H9 (cell line): ENCODE measurements at regions not wholly inside any gene's neighbourhood (a gene's known extent, or its start where the extent isn't known, plus 50 kb on each side); places are given as distances from the start of the nearest gene placed in this dataset.

Experiments used
- DNase-seq: peaks from one replicate; pipeline ENCODE4 v3.0.0-alpha.2; 2017
- H2AFZ ChIP-seq: one replicate; pipeline ENCODE4 v1.6.1; 2013; ENCODE audit warnings: mild to moderate bottlenecking, low read length, control low read depth, moderate library complexity
- H2AK5ac ChIP-seq: 2 replicates; pipeline ENCODE4 v1.6.1; 2013; ENCODE audit warnings: low read length, control low read depth, mixed read lengths; ENCODE audit not compliant: insufficient read length
- H2BK120ac ChIP-seq: one replicate; pipeline ENCODE4 v1.6.1; 2013; ENCODE audit warnings: low read depth, mild to moderate bottlenecking, low read length, control low read depth, inconsistent platforms; ENCODE audit not compliant: poor library complexity, severe bottlenecking
- H2BK12ac ChIP-seq: 2 replicates; pipeline ENCODE4 v1.6.1; 2013; ENCODE audit warnings: low read length, control low read depth, mixed read lengths, low read depth; ENCODE audit not compliant: insufficient read length
- H2BK15ac ChIP-seq: 2 replicates; pipeline ENCODE4 v1.6.1; 2013; ENCODE audit warnings: low read depth, low read length, control low read depth
- H2BK20ac ChIP-seq: one replicate; pipeline ENCODE4 v1.6.1; 2013; ENCODE audit warnings: low read depth, mild to moderate bottlenecking, low read length, control low read depth, inconsistent platforms; ENCODE audit not compliant: poor library complexity, severe bottlenecking
- H2BK5ac ChIP-seq: 2 replicates; pipeline ENCODE4 v1.6.1; 2013; ENCODE audit warnings: low read length, control low read depth, mixed read lengths; ENCODE audit not compliant: insufficient read length
- H3K14ac ChIP-seq: 2 replicates; pipeline ENCODE4 v1.6.1; 2013; ENCODE audit warnings: low read length, control low read depth; ENCODE audit not compliant: insufficient read depth
- H3K18ac ChIP-seq: 2 replicates; pipeline ENCODE4 v1.6.1; 2013; ENCODE audit warnings: low read depth, mild to moderate bottlenecking, mixed read lengths, low read length, control low read depth; ENCODE audit not compliant: insufficient read length
- H3K23ac ChIP-seq: 2 replicates; pipeline ENCODE4 v1.6.1; 2013; ENCODE audit warnings: low read length, control low read depth, mixed read lengths, low read depth; ENCODE audit not compliant: insufficient read length
- H3K23me2 ChIP-seq: 2 replicates; pipeline ENCODE4 v1.6.1; 2013; ENCODE audit warnings: low read depth, mild to moderate bottlenecking, mixed read lengths, low read length, control low read depth; ENCODE audit not compliant: insufficient read length, poor library complexity, severe bottlenecking
- H3K27ac ChIP-seq: 2 replicates; pipeline ENCODE4 v1.5.1; 2013; ENCODE audit warnings: low read length, control low read depth, mixed read lengths, low read depth; ENCODE audit not compliant: insufficient read length
- H3K27me3 ChIP-seq: 2 replicates; pipeline ENCODE4 v1.6.1; 2013; ENCODE audit warnings: low read length, control low read depth, inconsistent platforms; ENCODE audit not compliant: insufficient read depth
- H3K4ac ChIP-seq: 2 replicates; pipeline ENCODE4 v1.6.1; 2013; ENCODE audit warnings: low read depth, mild to moderate bottlenecking, control low read depth, inconsistent platforms, low read length, moderate library complexity
- H3K4me1 ChIP-seq: 2 replicates; pipeline ENCODE4 v1.6.1; 2013; ENCODE audit warnings: low read length, control low read depth, inconsistent platforms; ENCODE audit not compliant: insufficient read depth
- H3K4me2 ChIP-seq: 2 replicates; pipeline ENCODE4 v1.6.1; 2013; ENCODE audit warnings: low read length, control low read depth, mixed read lengths; ENCODE audit not compliant: insufficient read length, insufficient read depth
- H3K56ac ChIP-seq: 2 replicates; pipeline ENCODE4 v1.6.1; 2013; ENCODE audit warnings: low read depth, mild to moderate bottlenecking, mixed read lengths, low read length, control low read depth; ENCODE audit not compliant: insufficient read length
- H3K79me1 ChIP-seq: 2 replicates; pipeline ENCODE4 v1.6.1; 2013; ENCODE audit warnings: low read depth, mild to moderate bottlenecking, moderate library complexity, low read length, control low read depth, inconsistent platforms; ENCODE audit not compliant: insufficient read depth, poor library complexity, severe bottlenecking
- H3K79me2 ChIP-seq: 2 replicates; pipeline ENCODE4 v1.6.1; 2013; ENCODE audit warnings: low read length, control low read depth, inconsistent platforms; ENCODE audit not compliant: insufficient read depth
- H3K9ac ChIP-seq: 2 replicates; pipeline ENCODE4 v1.6.1; 2013; ENCODE audit warnings: low read length, control low read depth, mixed read lengths; ENCODE audit not compliant: insufficient read length; ENCODE audit errors: extremely low read depth
- H3K9me3 ChIP-seq: one replicate; pipeline ENCODE4 v1.6.1; 2013; ENCODE audit warnings: low read depth, low read length, inconsistent platforms; ENCODE audit not compliant: control insufficient read depth
- H3T11ph ChIP-seq: one replicate; pipeline ENCODE4 v1.6.1; 2013; ENCODE audit warnings: mild to moderate bottlenecking, low read length, control low read depth, inconsistent platforms
- H4K20me1 ChIP-seq: one replicate; pipeline ENCODE4 v1.6.1; 2013; ENCODE audit not compliant: control insufficient read depth, insufficient read length, insufficient read depth
- H4K5ac ChIP-seq: 2 replicates; pipeline ENCODE4 v1.6.1; 2013; ENCODE audit warnings: low read depth, mild to moderate bottlenecking, mixed read lengths, low read length, control low read depth; ENCODE audit not compliant: insufficient read length
- H4K8ac ChIP-seq: replicated peaks from 2 replicates; pipeline ENCODE4 v1.6.1; 2013; ENCODE audit warnings: low read length, control low read depth, mixed read lengths, low read depth; ENCODE audit not compliant: insufficient read length
- H4K91ac ChIP-seq: 2 replicates; pipeline ENCODE4 v1.6.1; 2013; ENCODE audit warnings: low read depth, mild to moderate bottlenecking, moderate library complexity, mixed read lengths, low read length, control low read depth; ENCODE audit not compliant: insufficient read length
- H3K27ac Mint-ChIP-seq, 3 experiments: 2 replicates in 2 of 3; 3 replicates in 1 of 3; pipeline ENCODE4 v1.8.0; 2020 to 2021; ENCODE audit warnings: mixed read lengths in 3 of 3, mild to moderate bottlenecking in 1 of 3, moderate library complexity in 1 of 3
- H3K27me3 Mint-ChIP-seq: 2 replicates; pipeline ENCODE4 v1.8.0; 2021; ENCODE audit warnings: low read depth, mild to moderate bottlenecking, moderate library complexity, mixed read lengths
- H3K36me3 Mint-ChIP-seq, 3 experiments: 2 replicates in 2 of 3; 3 replicates in 1 of 3; pipeline ENCODE4 v1.8.0; 2020 to 2021; ENCODE audit warnings: low read depth in 3 of 3, mixed read lengths in 3 of 3; ENCODE audit not compliant: insufficient read depth in 1 of 3
- H3K4me1 Mint-ChIP-seq, 2 experiments: 2 replicates each; pipeline ENCODE4 v1.8.0; 2020; ENCODE audit warnings: mixed read lengths in 2 of 2
- H3K4me3 Mint-ChIP-seq, 2 experiments: 2 replicates in 1 of 2; 3 replicates in 1 of 2; pipeline ENCODE4 v1.8.0; 2020 to 2021; ENCODE audit warnings: mild to moderate bottlenecking in 2 of 2, mixed read lengths in 2 of 2, moderate library complexity in 1 of 2
- H3K9me3 Mint-ChIP-seq, 2 experiments: 2 replicates in 1 of 2; 3 replicates in 1 of 2; pipeline ENCODE4 v1.8.0; 2020; ENCODE audit warnings: mild to moderate bottlenecking in 2 of 2, mixed read lengths in 2 of 2, moderate library complexity in 1 of 2
- WGBS: extraction: QIAGEN DNeasy Blood & Tissue Kit; methylation state at CpG from one replicate; pipeline ENCODE4 v1.1.7; 2013; ENCODE audit warnings: missing lambda C conversion rate, low lambda C conversion rate, mixed read lengths; ENCODE audit not compliant: insufficient read length; ENCODE audit errors: extremely low coverage; 5-methylcytosine and 5-hydroxymethylcytosine counted together
- TF ChIP-seq, protein P1 (sequence below): fragments of 200-600 bp; sonication (generic); conservative IDR thresholded peaks from 3 replicates; pipeline ENCODE4 v1.8.0; 2021; ENCODE audit warnings: antibody characterized with exemption, mild to moderate bottlenecking

- no peaks in the 10 kb centered on the region for H3K27me3 Mint-ChIP-seq
Measured at GRCh38 chr3:61451841-61452240, 109.5 kb upstream of the PTPRG start.

More at GRCh38 chr3:61451841-61452240, 109.5 kb upstream of the PTPRG start:
- TF ChIP-seq, protein P1, sequence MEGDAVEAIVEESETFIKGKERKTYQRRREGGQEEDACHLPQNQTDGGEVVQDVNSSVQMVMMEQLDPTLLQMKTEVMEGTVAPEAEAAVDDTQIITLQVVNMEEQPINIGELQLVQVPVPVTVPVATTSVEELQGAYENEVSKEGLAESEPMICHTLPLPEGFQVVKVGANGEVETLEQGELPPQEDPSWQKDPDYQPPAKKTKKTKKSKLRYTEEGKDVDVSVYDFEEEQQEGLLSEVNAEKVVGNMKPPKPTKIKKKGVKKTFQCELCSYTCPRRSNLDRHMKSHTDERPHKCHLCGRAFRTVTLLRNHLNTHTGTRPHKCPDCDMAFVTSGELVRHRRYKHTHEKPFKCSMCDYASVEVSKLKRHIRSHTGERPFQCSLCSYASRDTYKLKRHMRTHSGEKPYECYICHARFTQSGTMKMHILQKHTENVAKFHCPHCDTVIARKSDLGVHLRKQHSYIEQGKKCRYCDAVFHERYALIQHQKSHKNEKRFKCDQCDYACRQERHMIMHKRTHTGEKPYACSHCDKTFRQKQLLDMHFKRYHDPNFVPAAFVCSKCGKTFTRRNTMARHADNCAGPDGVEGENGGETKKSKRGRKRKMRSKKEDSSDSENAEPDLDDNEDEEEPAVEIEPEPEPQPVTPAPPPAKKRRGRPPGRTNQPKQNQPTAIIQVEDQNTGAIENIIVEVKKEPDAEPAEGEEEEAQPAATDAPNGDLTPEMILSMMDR: no peak
- Histone ChIP-seq H2AFZ (no peak overlapping the region), H2BK120ac (no peak overlapping the region), H3K56ac (no peak overlapping the region), H3K14ac (no peak overlapping the region), H3K4me1 (no peaks in the 10 kb centered on the region), H3K27ac (no peak overlapping the region), H3T11ph (no peak overlapping the region), H3K4me2 (no peak overlapping the region), H3K4ac (no peak overlapping the region), H3K79me2 (no peaks in the 10 kb centered on the region), H2BK15ac (no peak overlapping the region), H3K9me3 (no peaks in the 10 kb centered on the region), H3K23me2 (no peaks in the 10 kb centered on the region), H4K8ac (no peak overlapping the region), H3K79me1 (no peaks in the 10 kb centered on the region), H3K23ac (no peak overlapping the region), H4K20me1 (no peaks in the 10 kb centered on the region), H2BK12ac (no peak overlapping the region), H4K91ac (no peak overlapping the region), H3K27me3 (no peaks in the 10 kb centered on the region), H3K18ac (no peak overlapping the region), H4K5ac (no peak overlapping the region), H3K9ac (no peak overlapping the region), H2BK5ac (no peak overlapping the region), H2BK20ac (no peak overlapping the region), H2AK5ac (no peak overlapping the region)
- H3K4me1 Mint-ChIP-seq: peaks cover 2 to 3% of the 10 kb centered on the region in 2 experiments
- no peaks in the 10 kb centered on the region for H3K9me3 Mint-ChIP-seq
- WGBS: no CpG with 5 or more reads among the region's 4 CpGs
- H3K27ac Mint-ChIP-seq: no peak overlapping the region
- H3K36me3 Mint-ChIP-seq: no peaks in the 10 kb centered on the region
- H3K4me3 Mint-ChIP-seq: no peak overlapping the region
- DNase-seq: no peak
